MG63 (cell line): ENCODE measurements at regions not wholly inside any gene's neighbourhood (a gene's known extent, or its start where the extent isn't known, plus 50 kb on each side); places are given as distances from the start of the nearest gene placed in this dataset.
A peak's percentile ranks its signal among the peaks of the same experiment; 100 is the strongest.

Source experiments
- DNase-seq: peaks from one replicate; pipeline ENCODE4 v3.0.0-alpha.2; 2020
- H3K27me3 ChIP-seq: fragments of 250-450 bp; sonication (Bioruptor Pico); 2 replicates; pipeline ENCODE4 v1.5.1; 2020; ENCODE audit warnings: mild to moderate bottlenecking, moderate library complexity
- H3K36me3 ChIP-seq: fragments of 250-450 bp; sonication (Bioruptor Pico); 2 replicates; pipeline ENCODE4 v1.5.1; 2020; ENCODE audit warnings: mild to moderate bottlenecking, moderate library complexity
- H3K4me3 ChIP-seq: fragments of 250-450 bp; sonication (Bioruptor Pico); 2 replicates; pipeline ENCODE4 v1.5.1; 2020; ENCODE audit warnings: mild to moderate bottlenecking, moderate library complexity
- H3K9me3 ChIP-seq: fragments of 250-450 bp; sonication (Bioruptor Pico); 2 replicates; pipeline ENCODE4 v1.5.1; 2020; ENCODE audit warnings: mild to moderate bottlenecking, moderate library complexity

- no peaks in the 10 kb centered on the region for H3K36me3 ChIP-seq
- no peaks in the 10 kb centered on the region for H3K9me3 ChIP-seq
- H3K4me3 ChIP-seq: no peak overlapping the region
- no peaks in the 10 kb centered on the region for H3K27me3 ChIP-seq
- DNase-seq: peak; percentile 16
These were observed 50.8 kb upstream of the ELF5 start for GRCh38 chr11:34564406-34564805.

- peak; percentile 8 for DNase-seq
- Histone ChIP-seq H3K27me3 (no peaks in the 10 kb centered on the region), H3K4me3 (no peak overlapping the region), H3K36me3 (no peaks in the 10 kb centered on the region), H3K9me3 (no peaks in the 10 kb centered on the region)
These were observed 51.2 kb upstream of the ELF5 start for GRCh38 chr11:34564807-34565241.

- Histone ChIP-seq H3K27me3 (no peaks in the 10 kb centered on the region), H3K36me3 (no peaks in the 10 kb centered on the region), H3K9me3 (no peaks in the 10 kb centered on the region), H3K4me3 (no peak overlapping the region)
- no peak for DNase-seq
These were observed 52.0 kb upstream of the ELF5 start for GRCh38 chr11:34565417-34566207.

GRCh38 chr11:34566208-34566551, 52.6 kb upstream of the ELF5 start:
- DNase-seq: no peak
- Histone ChIP-seq H3K4me3 (no peak overlapping the region), H3K9me3 (no peaks in the 10 kb centered on the region), H3K27me3 (no peaks in the 10 kb centered on the region), H3K36me3 (no peaks in the 10 kb centered on the region)

- Histone ChIP-seq H3K4me3 (no peak overlapping the region), H3K9me3 (no peaks in the 10 kb centered on the region)
These were observed 53.1 kb upstream of the ELF5 start for GRCh38 chr11:34566736-34567135.

GRCh38 chr11:34567733-34568132, 53.2 kb upstream of the EHF start:
- Histone ChIP-seq H3K36me3 (no peaks in the 10 kb centered on the region), H3K4me3 (no peak overlapping the region), H3K9me3 (no peaks in the 10 kb centered on the region), H3K27me3 (no peaks in the 10 kb centered on the region)
- no peak for DNase-seq

More at GRCh38 chr11:34566736-34567135, 53.1 kb upstream of the ELF5 start:
- DNase-seq: no peak
- Histone ChIP-seq H3K36me3 (no peaks in the 10 kb centered on the region), H3K27me3 (no peaks in the 10 kb centered on the region)

GRCh38 chr11:34570584-34570983, 50.3 kb upstream of the EHF start:
- Histone ChIP-seq H3K9me3 (no peaks in the 10 kb centered on the region), H3K36me3 (no peaks in the 10 kb centered on the region), H3K27me3 (0 out of 2 replicates have a peak, but pooled peaks cover 2% of the 10 kb centered on the region), H3K4me3 (no peak overlapping the region)
- peak; percentile 48 for DNase-seq
